ENCODE measurements at regions not wholly inside any gene's neighbourhood (a gene's known extent, or its start where the extent isn't known, plus 50 kb on each side); places are given as distances from the start of the nearest gene placed in this dataset.

GRCh38 chr18:26741048-26741447, 124.5 kb downstream of the AQP4 start:
- no peak for DNase-seq

DNA sequence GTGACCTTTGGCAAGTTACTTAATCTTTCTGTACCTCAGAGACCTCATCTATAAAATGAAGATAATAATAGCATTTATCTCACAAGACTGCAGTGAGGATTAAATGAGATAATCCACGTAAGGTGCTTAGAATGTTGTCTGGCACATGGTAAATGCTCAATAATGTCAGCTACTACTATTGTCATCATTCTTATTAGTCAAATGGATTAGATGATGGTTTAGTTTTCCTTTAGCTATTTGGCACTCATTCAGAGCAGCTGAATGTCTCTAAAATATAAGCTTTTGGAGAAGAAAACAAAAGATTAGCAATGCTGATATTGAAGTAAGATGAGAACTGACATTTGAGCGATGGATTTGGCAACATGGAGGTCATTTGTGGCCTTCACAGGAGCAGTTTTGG, 125.1 kb downstream of the AQP4 start:
- DNase-seq, result no peak

GRCh38 chr18:26738706-26739105, 126.8 kb downstream of the AQP4 start:
- DNase-seq, result no peak

DNA sequence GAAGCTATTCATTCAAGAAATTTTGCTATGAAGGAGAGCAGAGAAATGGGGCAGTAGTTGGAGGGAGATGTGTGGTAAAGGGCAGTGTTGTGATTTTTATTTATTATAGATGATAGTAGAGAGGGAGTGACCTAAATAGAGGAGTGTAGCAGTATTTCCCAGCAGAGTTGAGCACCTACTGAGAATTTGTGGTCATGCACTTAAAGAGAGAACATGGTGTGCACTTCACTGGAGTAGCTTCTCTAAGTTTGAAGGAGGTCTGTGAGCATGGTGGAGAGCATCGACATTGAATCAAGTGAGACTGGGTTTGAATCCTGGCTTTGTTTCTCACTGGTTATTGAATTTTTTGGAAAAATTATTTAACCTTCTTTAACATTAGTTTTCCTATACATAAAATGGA, 129.2 kb downstream of the AQP4 start:
- no peak for DNase-seq

GRCh38 chr18:26734760-26735159, 130.7 kb downstream of the AQP4 start:
- DNase-seq, result no peak

DNA sequence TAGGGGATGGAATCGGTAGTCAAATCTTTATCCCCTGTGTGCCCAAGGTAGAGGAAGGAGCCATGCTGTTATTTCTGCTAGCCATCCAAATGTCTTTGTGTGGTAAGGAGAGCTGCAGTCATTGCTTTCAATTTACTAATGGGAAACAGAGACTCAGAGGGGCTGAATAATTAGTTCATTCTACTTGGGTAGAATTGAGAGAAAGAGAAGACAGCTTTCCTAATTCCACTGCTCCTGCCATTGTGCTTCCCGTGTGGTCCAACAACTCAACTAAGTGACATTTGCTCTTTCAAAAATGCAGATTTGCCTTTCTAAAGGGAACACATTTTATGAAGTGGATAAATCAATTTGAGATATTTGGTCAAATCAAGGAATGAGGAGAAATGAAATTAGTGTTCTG, 136.1 kb downstream of the AQP4 start:
- no peak for DNase-seq

DNA sequence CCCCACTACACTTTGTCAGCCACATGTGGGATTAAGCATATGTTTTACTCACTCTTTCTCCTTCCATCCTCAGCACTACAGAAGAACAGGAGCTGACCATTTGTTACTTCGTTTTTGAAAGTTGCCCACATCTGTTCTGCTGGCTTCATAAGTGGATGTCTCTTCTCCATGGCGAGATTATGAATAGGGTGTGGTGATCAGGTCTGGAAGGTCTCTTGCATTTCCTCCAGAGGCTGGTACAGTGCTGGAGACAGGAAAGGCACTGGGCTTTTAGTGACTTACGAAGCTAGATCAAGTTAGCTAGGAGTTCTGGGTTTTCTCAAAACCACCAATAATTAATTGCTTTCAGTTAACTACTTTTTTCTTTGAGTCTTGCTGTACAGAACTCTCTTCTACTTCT, 136.5 kb downstream of the AQP4 start:
- no peak for DNase-seq

DNA sequence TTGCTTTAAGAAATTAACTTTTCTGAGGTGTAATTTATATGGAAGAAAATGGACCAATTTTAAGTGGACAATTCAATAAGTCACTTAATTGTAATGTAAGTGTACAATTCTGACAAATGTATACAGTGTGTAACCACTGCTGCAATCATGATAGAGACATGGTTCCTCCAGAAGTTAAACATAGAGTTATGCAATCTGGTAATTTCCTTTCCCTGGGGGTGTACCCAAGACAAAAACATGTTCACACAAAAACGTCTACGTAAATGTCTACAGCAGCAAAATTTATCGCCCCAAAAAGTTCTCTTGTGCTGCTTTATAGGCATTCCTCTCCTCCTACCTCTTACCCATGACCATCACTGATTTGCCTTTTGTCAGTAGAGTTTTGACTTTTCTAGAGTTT, 141.5 kb downstream of the AQP4 start:
- DNase-seq, result no peak

- no peak for DNase-seq
These were observed 143.0 kb downstream of the AQP4 start for GRCh38 chr18:26722565-26722931.

- DNase-seq, result no peak
These were observed 143.5 kb downstream of the AQP4 start for GRCh38 chr18:26721854-26722564.

DNA sequence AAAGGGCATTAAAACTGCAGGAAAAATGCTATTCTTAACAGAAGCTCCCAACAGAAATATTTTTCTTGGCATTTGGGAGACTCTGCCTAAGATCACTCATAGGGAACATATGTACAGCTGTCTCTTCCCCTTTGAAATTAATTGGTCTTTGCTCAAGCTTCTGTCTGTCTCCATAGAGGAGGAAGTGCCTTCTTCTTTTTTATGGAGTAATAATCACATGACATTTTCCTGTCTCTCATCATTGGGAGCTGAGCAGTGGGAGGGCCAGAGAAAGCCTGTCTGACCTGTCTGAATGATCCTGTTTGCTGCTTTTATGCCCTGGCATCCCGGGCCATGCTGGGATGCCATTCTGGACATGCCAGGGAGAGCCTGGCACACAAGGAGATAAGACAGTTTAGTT, 145.6 kb downstream of the AQP4 start:
- DNase-seq, result no peak

DNA sequence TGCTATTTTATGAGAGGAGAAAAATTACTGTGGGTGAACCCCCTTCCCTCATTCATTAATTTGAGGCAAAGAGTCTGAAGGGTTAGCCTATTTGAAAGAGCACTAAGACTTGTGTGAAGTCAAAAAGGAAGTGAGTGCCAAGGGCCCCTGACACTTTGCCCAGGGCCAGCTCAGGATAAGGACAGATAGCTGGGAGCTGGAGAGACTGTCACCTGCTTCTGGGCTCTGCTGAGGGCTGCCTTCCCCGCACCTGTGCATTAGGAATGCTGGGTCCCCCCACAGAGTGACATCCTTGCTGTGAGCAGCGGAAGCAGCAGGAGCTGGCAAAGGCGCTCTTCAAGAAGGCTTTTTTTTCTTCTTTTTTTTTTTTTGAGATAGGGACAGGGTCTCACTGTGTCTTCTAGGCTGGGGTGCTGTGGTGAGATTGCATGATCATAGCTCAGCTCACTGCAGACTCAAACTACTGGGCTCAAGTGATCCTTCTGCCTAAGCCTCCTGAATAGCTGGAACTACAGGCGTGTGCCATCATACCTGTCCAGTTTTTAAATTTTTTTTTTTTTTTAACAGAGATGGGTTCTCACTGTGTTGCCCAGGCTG, 148.3 kb downstream of the AQP4 start:
- DNase-seq, result no peak

GRCh38 chr18:26714739-26715138, 150.8 kb downstream of the AQP4 start:
- DNase-seq, result peak; percentile 33

DNA sequence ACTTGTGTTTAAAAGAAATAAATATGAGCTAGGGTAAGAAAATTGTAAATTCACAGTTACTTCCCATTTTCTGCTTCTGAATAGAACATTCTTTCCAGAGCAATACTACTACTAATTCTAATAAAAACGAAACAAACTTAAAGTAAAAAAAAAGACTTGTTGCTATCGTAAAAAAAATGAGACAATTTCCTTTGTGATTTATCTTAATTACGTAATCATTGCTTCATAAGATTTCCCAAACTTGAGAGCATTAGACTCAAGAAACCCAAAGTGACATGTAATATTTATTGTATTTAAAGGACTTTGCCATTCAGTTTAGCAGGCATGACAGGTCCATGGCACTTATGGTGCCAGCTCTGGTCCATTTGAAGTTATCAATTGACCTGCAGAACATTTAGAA, 153.8 kb downstream of the AQP4 start:
- no peak for DNase-seq

GRCh38 chr18:26710470-26711096, 154.9 kb downstream of the AQP4 start:
- peak; percentile 55 for DNase-seq

DNA sequence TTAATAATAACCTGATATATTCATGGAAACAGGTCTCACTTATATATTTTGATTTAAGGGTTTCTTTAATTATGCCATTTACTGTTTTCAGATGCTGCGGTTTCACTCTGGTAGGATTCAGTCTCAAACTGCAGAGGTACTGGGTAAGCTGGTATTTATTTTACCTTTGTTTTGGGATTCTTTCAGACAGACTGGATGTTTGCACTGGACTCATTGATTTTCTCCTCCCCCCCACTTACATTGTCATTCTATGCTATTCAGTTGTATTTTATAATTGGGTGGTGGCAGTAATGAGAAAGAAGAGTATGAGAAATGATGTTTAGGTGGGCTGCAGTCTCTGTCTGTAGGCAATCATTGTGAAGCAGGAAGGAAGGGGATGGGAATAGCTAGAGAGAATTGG, 155.6 kb downstream of the AQP4 start:
- DNase-seq, result no peak

GRCh38 chr18:26708806-26709716, 156.4 kb downstream of the AQP4 start:
- DNase-seq, result no peak

- DNase-seq, result no peak
These were observed 158.6 kb downstream of the AQP4 start for GRCh38 chr18:26706911-26707351.

- no peak for DNase-seq
These were observed 157.4 kb upstream of the KCTD1 start for GRCh38 chr18:26705757-26706156.

DNA sequence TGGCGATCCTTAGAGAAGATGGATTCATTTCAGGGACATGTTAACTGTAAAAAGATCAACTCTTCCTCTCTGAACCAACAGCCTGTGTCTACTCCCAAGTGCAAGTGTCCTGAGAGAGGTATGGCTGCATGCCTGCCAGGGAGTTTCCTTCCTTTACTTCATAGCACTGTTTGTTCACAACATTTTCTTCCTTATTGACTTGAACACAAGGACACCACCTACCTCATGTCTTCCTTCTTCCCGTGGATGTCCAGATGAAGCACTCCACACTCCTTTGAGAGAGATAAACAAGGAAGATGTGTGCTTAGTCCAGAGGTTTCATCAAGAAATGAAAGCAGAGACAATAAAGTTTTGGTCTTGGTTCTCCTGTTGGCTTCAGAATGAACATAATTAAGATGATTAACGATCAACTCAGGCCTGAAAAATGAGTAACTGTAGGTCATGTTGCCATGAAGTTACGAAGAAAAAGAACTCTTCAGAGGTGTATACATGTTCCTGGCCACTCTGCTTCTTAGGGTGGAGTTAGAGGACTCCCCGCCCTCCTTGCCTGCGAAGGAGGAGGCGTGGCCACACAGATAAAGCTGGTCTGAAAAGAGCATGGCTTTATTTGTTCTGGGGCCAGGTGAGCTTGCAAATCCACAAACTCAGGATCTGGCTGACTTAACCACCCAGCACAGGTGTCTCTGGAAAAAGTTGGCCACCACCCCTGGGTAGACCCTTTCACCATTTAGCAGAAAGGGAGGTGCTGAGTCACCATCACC, 155.0 kb upstream of the KCTD1 start:
- no peak for DNase-seq

DNA sequence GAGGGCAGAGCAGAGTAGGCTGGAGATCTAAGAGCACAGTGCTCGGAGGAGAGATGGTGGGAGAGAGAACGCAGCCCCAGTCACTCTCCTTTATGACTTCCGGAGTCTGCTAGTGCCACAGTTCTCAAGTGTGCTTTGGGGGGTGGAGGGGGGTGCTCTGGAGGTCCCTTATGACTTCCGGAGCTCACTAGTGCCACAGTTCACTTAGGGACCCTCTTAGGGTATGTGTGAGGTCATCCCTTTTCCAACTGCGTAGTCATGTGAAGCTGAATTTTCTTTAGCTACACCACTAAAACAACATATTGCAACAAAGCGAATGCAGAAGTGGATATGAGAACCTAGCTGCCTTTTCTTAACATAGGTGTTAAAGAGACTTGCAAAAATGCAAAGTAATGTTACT, 153.7 kb upstream of the KCTD1 start:
- DNase-seq, result no peak

GRCh38 chr18:26700728-26701127, 152.4 kb upstream of the KCTD1 start:
- DNase-seq, result no peak

- no peak for DNase-seq
These were observed 151.8 kb upstream of the KCTD1 start for GRCh38 chr18:26700201-26700600.

Measured in activated CD4-positive, alpha-beta T cell treated with anti-CD3 and anti-CD28 coated beads, Interleukin-2, Interleukin-6, amounts not matched to agents 100 ng/mL and 50 ng/mL, durations not matched to agents 16 hours and 8 hours (primary cell).